Neutrophil (primary cell): ENCODE measurements at regions not wholly inside any gene's neighbourhood (a gene's known extent, or its start where the extent isn't known, plus 50 kb on each side); places are given as distances from the start of the nearest gene placed in this dataset.
"Not testable (repeated sequence)": the region's sequence is repeated elsewhere in the genome, so short reads cannot be mapped to it uniquely, and the experiment has no call there.

Experiments
- H3K27ac ChIP-seq: fragments of 200-600 bp; sonication (generic); 2 replicates; pipeline ENCODE4 v1.5.1; 2016; ENCODE audit warnings: mild to moderate bottlenecking, moderate library complexity
- H3K27me3 ChIP-seq: fragments of 200-600 bp; sonication (generic); 2 replicates; pipeline ENCODE4 v1.6.0; 2016; ENCODE audit warnings: mild to moderate bottlenecking
- H3K36me3 ChIP-seq: fragments of 200-600 bp; sonication (generic); 2 replicates; pipeline ENCODE4 v1.5.1; 2017
- H3K4me1 ChIP-seq, 2 experiments: fragments of 200-600 bp in 1 of 2; sonication (generic) in 1 of 2; 1 replicate in 1 of 2; 2 replicates in 1 of 2; pipeline versions ENCODE4 v1.5.1 to v1.6.1; 2013 to 2016; ENCODE audit warnings: low read depth in 1 of 2, low read length in 1 of 2, mild to moderate bottlenecking in 1 of 2, moderate library complexity in 1 of 2; ENCODE audit not compliant: control insufficient read depth in 1 of 2, insufficient read depth in 1 of 2
- H3K4me3 ChIP-seq, 2 experiments: fragments of 200-600 bp in 1 of 2; sonication (generic) in 1 of 2; 1 replicate in 1 of 2; 2 replicates in 1 of 2; pipeline ENCODE4 v1.5.1; 2013 to 2016; ENCODE audit warnings: low read depth in 1 of 2, low read length in 1 of 2, mild to moderate bottlenecking in 1 of 2, moderate library complexity in 1 of 2
- H3K9me3 ChIP-seq: fragments of 200-600 bp; sonication (generic); 2 replicates; pipeline ENCODE4 v1.5.1; 2016
- TF ChIP-seq, protein P1 (sequence below): fragments of 200-600 bp; sonication (generic); IDR thresholded peaks from 2 replicates; pipeline ENCODE4 v1.5.1; 2016; ENCODE audit warnings: antibody characterized with exemption

DNA sequence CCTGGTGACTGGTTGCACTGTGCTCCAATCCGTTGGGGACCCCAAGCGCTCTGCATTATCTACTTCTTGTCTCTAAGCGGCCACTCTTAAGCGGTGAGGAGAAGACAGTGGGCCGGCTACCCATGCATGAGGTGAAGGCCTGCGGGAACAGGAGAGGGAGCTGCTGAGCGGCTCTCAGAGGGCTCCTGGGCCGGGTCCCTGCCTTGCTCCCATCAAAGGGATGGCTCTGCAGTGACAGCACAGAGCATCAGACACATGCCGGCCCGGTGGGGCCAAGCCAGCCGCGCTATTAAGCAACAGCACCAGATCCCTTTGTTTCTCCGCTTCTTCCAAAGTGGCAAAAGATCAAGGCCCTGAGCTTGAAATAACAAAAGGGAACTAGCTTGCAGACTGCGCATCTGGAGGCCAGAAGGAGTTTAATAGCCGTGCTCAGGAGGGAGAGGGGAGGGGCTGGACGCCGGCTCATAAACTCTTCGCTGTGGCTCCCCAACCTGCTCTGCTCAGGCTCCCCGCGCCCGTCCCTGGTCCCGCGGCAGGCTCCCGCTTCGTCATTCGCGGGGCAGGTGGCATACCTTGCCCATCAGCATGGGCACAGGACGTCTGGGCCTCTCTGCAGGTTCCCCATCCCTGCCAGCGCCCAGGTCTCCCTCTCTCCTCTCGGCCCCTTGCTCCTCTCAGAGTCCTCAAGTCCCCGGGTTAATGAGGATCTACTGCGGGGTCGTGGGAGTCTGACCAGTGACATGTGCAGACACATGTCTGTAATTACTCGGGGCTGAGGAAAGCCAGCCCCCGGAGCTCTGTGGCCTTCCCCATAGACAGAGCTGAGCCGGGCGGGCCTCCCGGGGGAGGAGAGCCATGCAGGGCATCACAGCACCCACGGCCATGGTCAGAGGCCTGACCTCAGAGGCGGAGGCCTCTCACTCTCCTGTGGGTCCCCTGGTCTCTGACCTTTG is 96.7 kb downstream of the ASB1 start:
- Histone ChIP-seq H3K4me1 (no peaks in the 10 kb centered on the region), H3K9me3 (no peaks in the 10 kb centered on the region), H3K27ac (no peak overlapping the region), H3K4me3 (no peak overlapping the region), H3K27me3 (no peaks in the 10 kb centered on the region), H3K36me3 (no peaks in the 10 kb centered on the region)
- TF ChIP-seq, protein P1, sequence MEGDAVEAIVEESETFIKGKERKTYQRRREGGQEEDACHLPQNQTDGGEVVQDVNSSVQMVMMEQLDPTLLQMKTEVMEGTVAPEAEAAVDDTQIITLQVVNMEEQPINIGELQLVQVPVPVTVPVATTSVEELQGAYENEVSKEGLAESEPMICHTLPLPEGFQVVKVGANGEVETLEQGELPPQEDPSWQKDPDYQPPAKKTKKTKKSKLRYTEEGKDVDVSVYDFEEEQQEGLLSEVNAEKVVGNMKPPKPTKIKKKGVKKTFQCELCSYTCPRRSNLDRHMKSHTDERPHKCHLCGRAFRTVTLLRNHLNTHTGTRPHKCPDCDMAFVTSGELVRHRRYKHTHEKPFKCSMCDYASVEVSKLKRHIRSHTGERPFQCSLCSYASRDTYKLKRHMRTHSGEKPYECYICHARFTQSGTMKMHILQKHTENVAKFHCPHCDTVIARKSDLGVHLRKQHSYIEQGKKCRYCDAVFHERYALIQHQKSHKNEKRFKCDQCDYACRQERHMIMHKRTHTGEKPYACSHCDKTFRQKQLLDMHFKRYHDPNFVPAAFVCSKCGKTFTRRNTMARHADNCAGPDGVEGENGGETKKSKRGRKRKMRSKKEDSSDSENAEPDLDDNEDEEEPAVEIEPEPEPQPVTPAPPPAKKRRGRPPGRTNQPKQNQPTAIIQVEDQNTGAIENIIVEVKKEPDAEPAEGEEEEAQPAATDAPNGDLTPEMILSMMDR: no peak

DNA sequence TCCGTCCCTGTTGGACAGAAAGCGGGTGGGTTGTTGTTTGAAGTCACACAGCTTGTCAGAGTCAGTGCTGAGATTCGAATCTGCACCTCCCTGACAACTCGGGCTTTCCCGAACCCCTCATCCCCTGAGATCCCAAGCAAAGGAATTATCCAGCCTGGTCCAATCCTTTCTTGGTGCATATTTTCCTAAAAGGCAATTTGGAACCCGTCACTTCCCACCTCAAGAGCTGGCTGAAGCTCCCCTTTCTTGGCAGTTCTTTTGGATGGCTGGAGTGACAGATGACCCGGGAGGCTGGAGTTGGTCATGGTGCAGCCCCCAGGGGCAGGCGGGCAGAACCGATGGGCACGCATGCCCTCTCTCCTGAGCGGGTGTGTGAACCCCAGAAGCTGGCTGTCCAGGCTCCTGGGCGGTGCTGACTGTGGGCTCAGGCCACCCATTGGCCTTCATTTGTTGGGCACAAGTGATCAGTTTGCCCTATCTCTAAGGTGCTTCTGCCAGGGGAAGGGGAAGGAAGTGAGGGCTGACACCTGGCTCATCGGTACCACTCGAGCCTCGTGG is 97.8 kb downstream of the ASB1 start:
- TF ChIP-seq, protein P1: no peak
- Histone ChIP-seq H3K4me1 (no peaks in the 10 kb centered on the region), H3K4me3 (no peak overlapping the region), H3K27me3 (no peaks in the 10 kb centered on the region), H3K9me3 (no peaks in the 10 kb centered on the region), H3K36me3 (no peaks in the 10 kb centered on the region), H3K27ac (no peak overlapping the region)

DNA sequence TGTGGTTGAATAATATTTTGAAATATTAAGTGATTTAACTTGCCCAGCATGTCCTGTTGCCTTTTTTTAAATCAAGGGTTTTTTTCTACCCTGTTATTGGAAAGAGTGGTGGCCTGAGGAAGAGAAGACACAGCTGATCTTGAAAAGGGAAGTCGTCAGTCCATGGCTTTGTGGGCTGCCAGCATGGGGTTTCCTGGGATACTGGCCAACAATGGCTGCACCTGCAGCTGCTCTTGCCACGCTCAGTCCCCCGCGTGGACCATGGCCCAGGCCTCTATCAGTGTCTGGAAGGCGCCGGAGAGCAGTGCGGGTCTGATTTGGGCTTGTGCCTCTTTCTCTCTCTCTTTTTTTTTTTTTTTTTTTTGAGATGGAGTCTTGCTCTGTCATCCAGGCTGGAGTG is 99.3 kb downstream of the ASB1 start:
- Histone ChIP-seq H3K9me3 (no peaks in the 10 kb centered on the region), H3K27ac (no peak overlapping the region), H3K4me3 (no peak overlapping the region), H3K27me3 (no peaks in the 10 kb centered on the region), H3K4me1 (no peaks in the 10 kb centered on the region), H3K36me3 (no peaks in the 10 kb centered on the region)
- TF ChIP-seq, protein P1: no peak

DNA sequence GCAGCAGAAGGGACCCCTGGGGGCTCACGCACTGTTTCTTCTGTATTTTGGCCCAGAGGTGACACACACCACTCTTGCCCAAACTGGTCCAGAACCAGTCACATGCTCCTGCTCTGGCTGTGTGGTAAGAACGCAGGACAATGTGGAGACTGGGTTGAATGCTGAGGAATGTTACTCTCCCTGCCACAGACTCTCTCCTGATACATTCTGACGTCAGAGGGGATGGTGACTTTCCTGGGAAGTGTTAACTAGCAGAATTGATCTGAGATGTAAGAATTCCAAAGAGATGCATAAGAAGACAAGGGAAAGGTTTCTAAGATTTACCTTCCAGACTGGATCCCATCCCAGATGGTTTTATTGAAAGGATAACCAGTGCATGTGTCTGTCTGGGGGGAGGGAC is 100.8 kb downstream of the ASB1 start:
- Histone ChIP-seq H3K4me3 (no peak overlapping the region), H3K27me3 (no peaks in the 10 kb centered on the region), H3K4me1 (no peaks in the 10 kb centered on the region), H3K36me3 (no peaks in the 10 kb centered on the region), H3K27ac (no peak overlapping the region), H3K9me3 (peaks cover 12% of the 10 kb centered on the region)
- TF ChIP-seq, protein P1: no peak

DNA sequence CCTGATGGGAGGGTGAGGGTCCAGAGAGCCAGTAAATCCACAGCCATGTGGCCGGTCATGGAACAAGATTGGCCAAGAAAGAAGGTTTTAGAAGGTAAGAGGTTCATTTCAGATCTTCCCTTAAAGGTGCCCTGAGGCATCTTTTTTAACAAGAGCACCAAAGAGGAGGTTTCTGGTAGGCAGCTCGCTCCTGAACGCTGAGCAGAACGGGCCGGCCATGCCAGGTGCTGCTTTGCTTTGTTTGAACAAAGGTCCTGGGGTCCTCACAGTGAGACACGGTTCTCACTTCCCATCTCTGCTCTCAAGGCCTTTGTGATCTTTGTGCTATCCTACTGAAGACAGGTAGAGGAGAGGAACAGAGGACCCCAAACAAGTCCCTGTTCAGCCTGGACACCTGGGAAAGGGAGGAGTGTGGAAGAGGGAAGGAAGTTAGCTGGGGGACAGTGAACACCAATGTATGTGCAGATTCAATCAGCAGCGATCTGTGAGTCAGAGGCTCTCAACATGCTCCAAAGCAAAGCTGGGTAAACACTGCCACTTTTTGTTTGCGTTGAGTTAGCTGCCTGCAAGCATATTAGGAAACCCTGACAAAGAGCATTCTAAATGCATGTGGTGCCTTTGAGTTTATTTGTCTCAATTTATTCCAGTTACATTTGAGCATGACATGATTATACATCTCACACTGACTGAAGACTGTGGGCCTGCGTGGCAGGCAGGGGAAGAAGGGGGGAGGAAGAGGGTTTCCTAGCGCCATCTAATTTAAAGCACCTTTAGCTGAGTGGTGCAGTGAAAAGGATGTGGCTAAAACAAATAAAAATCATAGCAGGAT is 102.4 kb downstream of the ASB1 start:
- Histone ChIP-seq H3K36me3 (no peaks in the 10 kb centered on the region), H3K27ac (no peak overlapping the region), H3K9me3 (peaks cover 13% of the 10 kb centered on the region), H3K27me3 (no peaks in the 10 kb centered on the region), H3K4me3 (no peak overlapping the region), H3K4me1 (no peaks in the 10 kb centered on the region)
- TF ChIP-seq, protein P1: no peak

DNA sequence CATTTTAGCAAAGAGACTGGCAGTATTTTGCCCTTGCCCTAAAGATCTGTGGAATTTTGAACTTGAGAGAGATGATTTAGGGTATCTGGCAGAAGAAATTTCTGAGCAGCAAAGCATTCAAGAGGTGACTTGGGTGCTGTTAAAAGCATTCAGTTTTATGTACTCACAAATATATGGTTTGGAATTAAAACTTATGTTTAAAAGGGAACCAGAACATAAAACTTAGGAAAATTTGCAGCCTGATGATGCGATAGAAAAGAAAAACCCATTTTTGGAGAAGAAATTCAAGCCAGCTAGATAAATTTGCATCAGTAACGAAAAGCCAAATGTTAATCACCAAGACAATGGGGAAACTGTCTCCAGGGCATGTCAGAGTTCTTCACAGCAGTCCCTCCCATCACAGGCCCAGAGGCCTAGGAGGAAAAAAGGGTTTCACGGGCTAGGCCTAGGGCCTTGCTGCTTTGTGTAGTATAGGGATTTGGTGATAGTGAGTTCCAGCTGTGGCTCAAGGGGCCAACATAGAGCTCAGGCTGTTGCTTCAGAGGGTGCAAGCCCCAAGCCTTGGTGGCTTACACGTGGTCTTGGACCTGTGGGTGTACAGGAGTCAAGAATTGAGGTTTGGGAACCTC is 104.4 kb downstream of the ASB1 start:
- H3K27me3 ChIP-seq, H3K4me1 ChIP-seq, H3K36me3 ChIP-seq, H3K4me3 ChIP-seq, H3K27ac ChIP-seq: not testable (repeated sequence)
- H3K9me3 ChIP-seq: peaks cover 26% of the 10 kb centered on the region

DNA sequence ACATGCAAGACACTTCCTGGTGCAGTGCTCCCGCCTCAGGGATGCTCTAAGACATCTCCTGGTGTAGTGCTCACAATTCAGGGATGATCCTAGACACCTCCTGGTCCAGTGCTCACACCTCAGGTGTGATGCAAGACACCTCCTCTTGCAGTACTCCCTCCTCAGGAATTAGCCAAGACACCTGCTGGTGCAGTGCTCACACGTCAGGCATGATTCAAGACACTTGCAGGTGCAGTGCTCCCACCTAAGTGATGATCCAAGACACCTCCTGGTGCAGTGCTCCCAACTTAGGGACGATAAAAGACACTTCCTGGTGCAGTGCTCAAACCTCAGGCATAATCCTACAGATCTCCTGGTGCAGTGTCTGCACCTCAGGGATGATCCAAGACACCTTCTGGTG is 117.0 kb downstream of the ASB1 start:
- not testable (repeated sequence) for H3K36me3 ChIP-seq, H3K27me3 ChIP-seq, H3K4me3 ChIP-seq, H3K4me1 ChIP-seq, H3K9me3 ChIP-seq, H3K27ac ChIP-seq
